HG03354 (cell line): ENCODE measurements at regions not wholly inside any gene's neighbourhood (a gene's known extent, or its start where the extent isn't known, plus 50 kb on each side); places are given as distances from the start of the nearest gene placed in this dataset.

Experiments used
- ATAC-seq: cut with Tn5 transposase; IDR thresholded peaks from one replicate; pipeline ENCODE4 v1.9.1; 2021; ENCODE audit warnings: mild to moderate bottlenecking; ENCODE audit not compliant: unreplicated experiment, poor library complexity, severe bottlenecking

DNA sequence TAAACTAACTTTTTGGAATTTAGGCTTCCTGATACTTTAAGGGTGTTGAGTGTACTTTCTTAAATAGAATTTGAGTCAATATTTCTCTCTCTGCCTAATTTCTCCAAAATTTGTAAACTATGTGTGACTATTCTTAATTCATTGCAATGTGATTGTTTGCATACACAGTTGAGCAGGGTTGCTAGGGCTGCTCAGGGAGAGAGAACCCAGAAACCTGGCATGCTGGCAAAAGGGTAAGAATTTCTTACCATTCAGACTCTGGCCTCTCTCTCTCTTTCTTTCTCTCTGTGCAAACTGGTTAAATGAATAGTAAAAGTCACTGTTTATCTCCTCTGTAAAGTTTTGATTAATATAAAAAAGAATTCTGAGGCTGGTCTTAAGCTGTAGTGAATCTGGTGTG lies 51.0 kb upstream of the NAMPT start:
- no peak for ATAC-seq
